IPS-18c (cell line): ENCODE measurements at regions not wholly inside any gene's neighbourhood (a gene's known extent, or its start where the extent isn't known, plus 50 kb on each side); places are given as distances from the start of the nearest gene placed in this dataset.
"Not testable (repeated sequence)": the region's sequence is repeated elsewhere in the genome, so short reads cannot be mapped to it uniquely, and the experiment has no call there.

Experiments used
- H3K4me3 ChIP-seq: 2 replicates; pipeline ENCODE4 v1.7.0; 2013; ENCODE audit warnings: low read depth, mild to moderate bottlenecking, low read length, moderate library complexity; ENCODE audit not compliant: insufficient read depth
- H3K9me3 ChIP-seq: one replicate; pipeline ENCODE4 v1.6.1; 2013; ENCODE audit warnings: mild to moderate bottlenecking, low read length, moderate library complexity; ENCODE audit not compliant: control insufficient read depth, insufficient read depth

DNA sequence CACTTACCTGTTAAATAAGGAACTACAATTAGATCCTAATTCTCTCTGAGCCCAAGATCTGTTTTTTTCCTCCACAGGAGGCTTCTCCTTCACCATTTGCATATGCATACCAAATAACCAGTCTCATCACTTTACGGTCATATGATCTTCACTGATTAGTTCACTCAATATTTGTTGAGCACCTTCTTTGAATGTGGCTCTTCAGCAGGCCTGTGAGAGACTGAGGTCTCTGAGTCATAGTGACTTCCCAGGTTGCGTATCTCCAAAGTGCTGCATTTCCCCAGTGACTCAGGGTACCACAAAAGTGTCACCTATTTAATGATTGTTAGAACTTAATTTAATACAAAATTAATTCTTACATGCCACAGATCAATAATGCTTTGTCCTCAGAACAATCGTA, 108.8 kb upstream of the TRIB2 start:
- Histone ChIP-seq H3K9me3 (no peaks in the 10 kb centered on the region), H3K4me3 (no peak overlapping the region)

- Histone ChIP-seq H3K4me3 (no peak overlapping the region), H3K9me3 (no peaks in the 10 kb centered on the region)
These were observed 106.4 kb upstream of the TRIB2 start for GRCh38 chr2:12610314-12610713.

- no peaks in the 10 kb centered on the region for H3K9me3 ChIP-seq
- no peak overlapping the region for H3K4me3 ChIP-seq
These were observed 104.6 kb upstream of the TRIB2 start for GRCh38 chr2:12612168-12612567.

DNA sequence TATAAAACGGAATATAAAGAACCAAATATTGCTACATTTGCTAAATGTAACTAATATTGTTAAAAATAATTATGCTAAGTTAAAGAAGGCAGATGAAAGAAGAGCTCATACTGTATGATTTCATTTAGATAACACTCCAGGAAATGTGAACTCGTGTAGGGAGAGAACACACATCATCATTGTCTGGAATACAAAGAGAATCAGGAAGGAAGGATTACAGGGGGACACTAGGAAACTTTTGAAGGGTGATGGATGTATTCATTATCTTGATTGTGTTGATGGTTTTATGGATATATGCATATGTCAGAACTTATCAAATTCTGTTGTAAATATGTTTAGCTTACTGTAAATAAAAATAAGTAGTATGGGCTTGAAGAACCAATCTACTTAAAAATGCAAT, 104.1 kb upstream of the TRIB2 start:
- H3K4me3 ChIP-seq = no peak overlapping the region
- no peaks in the 10 kb centered on the region for H3K9me3 ChIP-seq

- Histone ChIP-seq H3K9me3 (no peaks in the 10 kb centered on the region), H3K4me3 (no peak overlapping the region)
These were observed 103.5 kb upstream of the TRIB2 start for GRCh38 chr2:12613137-12613835.

GRCh38 chr2:12615509-12615908, 101.2 kb upstream of the TRIB2 start:
- Histone ChIP-seq H3K9me3 (no peaks in the 10 kb centered on the region), H3K4me3 (no peak overlapping the region)

DNA sequence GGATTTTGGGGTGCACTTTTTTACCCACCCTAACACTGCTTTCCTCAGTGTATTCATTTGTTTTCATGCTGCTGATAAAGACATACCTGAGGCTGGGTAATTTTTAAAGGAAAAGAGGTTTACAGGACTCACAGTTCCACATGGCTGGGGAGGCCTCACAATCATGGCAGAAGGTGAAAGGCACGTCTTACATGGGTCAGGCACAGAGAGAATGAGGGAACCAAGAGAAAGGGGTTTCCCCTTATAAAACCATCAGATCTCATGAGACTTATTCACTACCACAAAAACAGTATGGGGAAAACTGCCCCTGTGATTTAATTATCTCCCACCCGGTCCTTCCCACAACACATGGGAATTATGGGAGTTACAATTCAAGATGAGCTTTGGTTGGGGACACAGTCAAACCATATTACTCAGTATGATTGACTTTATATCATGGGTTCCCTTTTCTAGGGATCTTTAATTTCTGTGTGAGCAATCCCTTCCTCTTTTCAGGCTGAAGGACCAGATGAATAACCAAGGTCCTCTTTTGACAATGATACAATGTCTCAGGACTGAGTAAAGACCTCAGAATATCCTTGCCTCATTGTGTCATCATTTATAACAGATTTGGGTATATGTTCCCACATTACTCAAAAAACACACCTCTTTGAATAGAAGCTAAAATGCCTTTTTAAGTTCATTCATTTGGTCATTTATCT, 100.1 kb upstream of the TRIB2 start:
- Histone ChIP-seq H3K4me3 (no peak overlapping the region), H3K9me3 (no peaks in the 10 kb centered on the region)

- Histone ChIP-seq H3K9me3 (no peaks in the 10 kb centered on the region), H3K4me3 (no peak overlapping the region)
These were observed 99.4 kb upstream of the TRIB2 start for GRCh38 chr2:12617366-12617765.

DNA sequence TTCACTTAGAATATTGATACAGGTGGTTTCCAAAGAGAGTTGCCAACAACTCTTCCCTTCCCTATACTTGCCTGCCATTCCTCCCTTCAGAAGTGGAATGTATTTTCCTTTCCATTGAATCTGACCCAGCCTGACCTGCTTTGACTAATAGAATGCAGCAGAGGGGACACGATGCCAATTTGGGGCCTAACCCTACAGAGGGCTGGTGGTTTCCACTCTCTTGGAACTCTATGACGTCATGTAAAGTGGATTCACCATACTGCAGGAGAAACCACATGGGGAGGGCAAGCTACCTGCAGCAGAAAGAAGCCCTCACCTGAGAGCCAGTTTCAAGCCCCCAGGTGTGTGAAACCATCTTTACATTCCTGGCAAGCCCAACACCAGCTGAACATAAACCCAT, 98.9 kb upstream of the TRIB2 start:
- no peaks in the 10 kb centered on the region for H3K9me3 ChIP-seq
- H3K4me3 ChIP-seq = no peak overlapping the region

DNA sequence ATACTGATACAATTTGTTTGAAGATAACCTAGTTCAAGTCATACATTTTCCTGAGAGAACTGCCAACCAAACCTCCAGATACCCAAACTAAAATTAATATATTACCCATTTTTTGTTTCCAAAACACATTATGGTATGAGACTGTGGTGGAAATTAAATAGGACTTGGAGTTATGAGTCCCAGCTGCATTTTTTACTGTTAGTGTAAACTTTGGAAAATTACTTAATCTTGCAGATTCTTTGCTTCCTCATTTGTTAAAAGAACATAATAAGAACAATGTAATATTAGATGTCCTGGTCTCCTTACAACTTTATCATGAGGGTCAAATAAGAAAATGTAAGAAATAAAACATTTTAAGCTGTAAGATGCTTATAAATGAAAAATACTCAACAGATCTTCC, 98.2 kb upstream of the TRIB2 start:
- Histone ChIP-seq H3K4me3 (no peak overlapping the region), H3K9me3 (no peaks in the 10 kb centered on the region)

GRCh38 chr2:12619975-12620374, 96.8 kb upstream of the TRIB2 start:
- H3K9me3 ChIP-seq = no peaks in the 10 kb centered on the region
- no peak overlapping the region for H3K4me3 ChIP-seq

- no peaks in the 10 kb centered on the region for H3K9me3 ChIP-seq
- no peak overlapping the region for H3K4me3 ChIP-seq
These were observed 96.0 kb upstream of the TRIB2 start for GRCh38 chr2:12620759-12621158.

GRCh38 chr2:12623051-12623450, 93.7 kb upstream of the TRIB2 start:
- Histone ChIP-seq H3K9me3 (no peaks in the 10 kb centered on the region), H3K4me3 (no peak overlapping the region)

GRCh38 chr2:12624384-12624783, 92.4 kb upstream of the TRIB2 start:
- H3K9me3 ChIP-seq = no peaks in the 10 kb centered on the region
- no peak overlapping the region for H3K4me3 ChIP-seq

- H3K4me3 ChIP-seq = no peak overlapping the region
- no peaks in the 10 kb centered on the region for H3K9me3 ChIP-seq
These were observed 91.7 kb upstream of the TRIB2 start for GRCh38 chr2:12624905-12625598.

GRCh38 chr2:12628541-12628940, 88.2 kb upstream of the TRIB2 start:
- not testable (repeated sequence) for H3K4me3 ChIP-seq, H3K9me3 ChIP-seq

- H3K9me3 ChIP-seq = no peaks in the 10 kb centered on the region
- H3K4me3 ChIP-seq = no peak overlapping the region
These were observed 79.7 kb upstream of the TRIB2 start for GRCh38 chr2:12636837-12637581.

DNA sequence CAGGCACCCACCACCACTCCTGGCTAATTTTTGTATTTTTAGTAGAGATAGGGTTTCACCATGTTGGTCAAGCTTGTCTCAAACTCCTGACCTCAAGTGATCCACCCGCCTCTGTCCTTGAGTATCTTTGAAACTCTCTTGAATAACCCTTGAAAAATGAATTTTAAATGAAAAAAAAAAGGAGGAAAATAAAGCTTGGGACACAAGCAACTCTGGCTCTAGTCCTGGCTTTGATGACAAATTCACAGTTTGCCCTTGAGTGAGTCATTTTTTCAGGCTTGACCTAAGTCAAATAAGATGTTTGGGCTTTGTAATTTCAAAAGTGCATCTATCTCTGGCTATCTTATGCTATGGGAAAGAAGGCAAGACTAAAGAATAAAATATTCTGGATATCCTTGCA, 79.0 kb upstream of the TRIB2 start:
- no peaks in the 10 kb centered on the region for H3K9me3 ChIP-seq

More for the DNA sequence above, 79.0 kb upstream of the TRIB2 start:
- H3K4me3 ChIP-seq = no peak overlapping the region
